ENCODE measurements at regions not wholly inside any gene's neighbourhood (a gene's known extent, or its start where the extent isn't known, plus 50 kb on each side); places are given as distances from the start of the nearest gene placed in this dataset.

DNA sequence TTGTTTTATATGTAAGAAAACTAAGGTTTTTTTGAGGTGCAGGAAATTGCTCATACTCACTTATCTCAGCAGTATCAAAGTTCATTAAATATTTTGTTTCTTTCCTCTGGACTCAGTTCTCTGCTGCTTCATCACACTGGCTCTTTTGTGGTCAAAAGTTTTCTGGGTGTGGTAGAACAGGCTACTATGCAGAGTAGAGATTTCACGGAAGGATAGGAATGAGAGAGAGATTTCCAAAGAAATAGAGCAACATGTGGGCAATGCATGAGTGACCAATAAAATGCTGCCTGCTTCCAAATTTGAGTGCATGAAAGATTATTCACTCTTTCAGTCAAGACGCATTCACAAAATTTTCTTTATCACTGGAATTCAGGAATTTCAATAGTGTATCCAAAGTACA, 577.3 kb upstream of the SEMA6D start:
- WGBS: 90% methylated on average over 2 of the region's 2 CpGs
- Histone ChIP-seq H3K36me3 (ENCODE audit: control insufficient read depth in 2 of 2, insufficient read depth in 2 of 2, low read length in 1 of 2) (no peaks in the 10 kb centered on the region), H3K9me3 (ENCODE audit: control insufficient read depth in 2 of 2, insufficient read depth in 1 of 2, low read length in 1 of 2) (no peaks in the 10 kb centered on the region), H3K27me3 (ENCODE audit: control insufficient read depth in 2 of 2, insufficient read depth in 1 of 2, low read length in 1 of 2) (no peaks in the 10 kb centered on the region), H3K4me1 (ENCODE audit: control insufficient read depth in 2 of 2, insufficient read depth in 2 of 2, low read length in 2 of 2) (no peaks in the 10 kb centered on the region), H3K4me3 (ENCODE audit: low read length in 2 of 2) (no peak overlapping the region), H3K27ac (ENCODE audit: low read depth in 1 of 2, low read length in 1 of 2) (no peak overlapping the region)
- DNase-seq (ENCODE audit: low read depth in 6 of 9, low spot score in 9 of 9): no peak

DNA sequence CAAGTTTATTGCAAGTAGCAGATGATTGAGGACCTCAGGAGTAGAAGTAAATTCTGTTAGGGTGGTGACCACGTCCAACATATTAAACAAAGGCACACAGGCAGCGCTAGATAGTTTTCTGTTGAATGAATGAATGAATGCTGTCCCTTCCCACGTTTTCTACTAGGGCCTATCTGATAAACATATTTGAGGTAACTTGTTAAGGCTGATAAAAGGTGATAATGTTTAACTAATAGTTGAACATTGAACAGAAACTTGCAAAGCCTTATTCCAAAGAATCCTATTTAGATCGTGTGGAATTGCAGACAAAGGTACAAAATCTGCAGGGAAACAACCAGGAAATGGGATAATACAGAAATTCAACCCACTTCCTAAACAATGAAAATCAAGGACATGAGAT, 559.5 kb upstream of the SEMA6D start:
- Histone ChIP-seq H3K27ac (ENCODE audit: low read depth in 1 of 2, low read length in 1 of 2) (no peak overlapping the region), H3K4me1 (ENCODE audit: control insufficient read depth in 2 of 2, insufficient read depth in 2 of 2, low read length in 2 of 2) (no peaks in the 10 kb centered on the region), H3K9me3 (ENCODE audit: control insufficient read depth in 2 of 2, insufficient read depth in 1 of 2, low read length in 1 of 2) (no peaks in the 10 kb centered on the region), H3K27me3 (ENCODE audit: control insufficient read depth in 2 of 2, insufficient read depth in 1 of 2, low read length in 1 of 2) (no peaks in the 10 kb centered on the region), H3K4me3 (ENCODE audit: low read length in 2 of 2) (no peak overlapping the region), H3K36me3 (ENCODE audit: control insufficient read depth in 2 of 2, insufficient read depth in 2 of 2, low read length in 1 of 2) (no peaks in the 10 kb centered on the region)
- WGBS: 75% methylated on average over 4 of the region's 4 CpGs
- no peak for DNase-seq (ENCODE audit: low read depth in 6 of 9, low spot score in 9 of 9)

DNA sequence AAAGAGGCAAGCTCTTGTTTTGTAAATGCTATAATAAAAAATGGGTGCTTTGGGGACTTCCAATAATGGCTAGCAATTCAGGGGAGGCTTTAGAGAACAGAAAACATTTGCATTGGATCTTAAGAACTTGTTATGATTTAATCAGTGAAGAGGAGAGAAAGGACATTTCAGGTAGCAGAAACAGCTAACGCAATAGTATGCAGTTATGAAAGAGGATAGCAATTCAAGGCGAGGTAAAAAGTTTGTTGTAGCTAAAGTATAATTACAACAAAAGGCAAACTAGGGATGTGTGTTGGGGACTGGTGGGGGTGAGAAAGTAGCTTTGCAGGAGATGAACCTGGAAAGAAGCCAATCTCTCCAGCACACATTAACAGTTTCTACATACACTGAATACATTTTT, 558.7 kb upstream of the SEMA6D start:
- DNase-seq (ENCODE audit: low read depth in 6 of 9, low spot score in 9 of 9): no peak
- Histone ChIP-seq H3K27ac (ENCODE audit: low read depth in 1 of 2, low read length in 1 of 2) (no peak overlapping the region), H3K36me3 (ENCODE audit: control insufficient read depth in 2 of 2, insufficient read depth in 2 of 2, low read length in 1 of 2) (no peaks in the 10 kb centered on the region), H3K9me3 (ENCODE audit: control insufficient read depth in 2 of 2, insufficient read depth in 1 of 2, low read length in 1 of 2) (no peaks in the 10 kb centered on the region), H3K27me3 (ENCODE audit: control insufficient read depth in 2 of 2, insufficient read depth in 1 of 2, low read length in 1 of 2) (no peaks in the 10 kb centered on the region), H3K4me1 (ENCODE audit: control insufficient read depth in 2 of 2, insufficient read depth in 2 of 2, low read length in 2 of 2) (no peaks in the 10 kb centered on the region), H3K4me3 (ENCODE audit: low read length in 2 of 2) (no peak overlapping the region)
- WGBS: 90% methylated on average over 2 of the region's 2 CpGs

DNA sequence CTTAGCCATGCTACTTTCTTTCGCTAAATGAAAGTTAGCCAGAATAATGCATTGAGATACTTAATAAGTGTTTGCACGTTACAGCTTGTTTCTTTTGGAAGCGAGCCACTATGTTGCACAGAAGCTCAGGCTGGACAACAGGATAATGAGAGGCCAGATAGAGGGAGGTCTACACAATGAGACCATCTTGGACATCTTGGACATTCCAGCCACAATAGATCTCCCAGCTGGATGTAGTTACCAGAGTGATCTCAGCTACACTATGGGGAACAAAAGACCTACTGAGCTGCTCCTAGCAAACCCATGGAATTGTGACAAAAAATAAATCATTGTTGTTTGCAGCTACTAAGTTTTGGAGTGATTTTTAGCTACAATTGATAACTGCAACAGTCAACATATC, 540.1 kb upstream of the SEMA6D start:
- no peaks in the 10 kb centered on the region for H3K4me1 ChIP-seq (ENCODE audit: control insufficient read depth in 2 of 2, insufficient read depth in 2 of 2, low read length in 2 of 2)
- no peaks in the 10 kb centered on the region for H3K9me3 ChIP-seq (ENCODE audit: control insufficient read depth in 2 of 2, insufficient read depth in 1 of 2, low read length in 1 of 2)
- no peak overlapping the region for H3K4me3 ChIP-seq (ENCODE audit: low read length in 2 of 2)
- WGBS: 94% methylated on average over 3 of the region's 3 CpGs
- H3K36me3 ChIP-seq (ENCODE audit: control insufficient read depth in 2 of 2, insufficient read depth in 2 of 2, low read length in 1 of 2): no peaks in the 10 kb centered on the region
- no peak overlapping the region for H3K27ac ChIP-seq (ENCODE audit: low read depth in 1 of 2, low read length in 1 of 2)
- H3K27me3 ChIP-seq (ENCODE audit: control insufficient read depth in 2 of 2, insufficient read depth in 1 of 2, low read length in 1 of 2): peaks cover 0 to 2% of the 10 kb centered on the region in 2 donors
- no peak for DNase-seq (ENCODE audit: low read depth in 6 of 9, low spot score in 9 of 9)

DNA sequence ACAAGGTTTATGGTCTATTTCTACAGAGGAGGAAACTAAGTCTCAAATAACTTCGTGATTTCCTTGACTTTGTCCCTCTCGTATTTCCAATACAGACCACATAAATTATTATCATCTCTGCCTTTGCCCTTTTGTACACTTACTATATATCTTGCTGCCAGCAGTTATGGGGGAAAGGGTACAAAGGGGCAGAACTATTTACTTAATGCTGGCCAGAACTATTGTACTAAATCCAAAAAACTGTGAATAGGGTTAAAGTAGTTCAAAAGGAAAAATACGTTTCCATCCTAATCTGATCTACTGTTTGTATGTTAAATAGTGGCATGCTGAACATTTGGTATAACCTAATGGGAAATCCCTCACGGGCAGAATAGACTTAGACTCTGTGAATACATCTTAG, 537.3 kb upstream of the SEMA6D start:
- no peaks in the 10 kb centered on the region for H3K4me1 ChIP-seq (ENCODE audit: control insufficient read depth in 2 of 2, insufficient read depth in 2 of 2, low read length in 2 of 2)
- no peaks in the 10 kb centered on the region for H3K36me3 ChIP-seq (ENCODE audit: control insufficient read depth in 2 of 2, insufficient read depth in 2 of 2, low read length in 1 of 2)
- H3K4me3 ChIP-seq (ENCODE audit: low read length in 2 of 2): no peak overlapping the region
- H3K27ac ChIP-seq (ENCODE audit: low read depth in 1 of 2, low read length in 1 of 2): no peak overlapping the region
- H3K9me3 ChIP-seq (ENCODE audit: control insufficient read depth in 2 of 2, insufficient read depth in 1 of 2, low read length in 1 of 2): peaks cover 0 to 3% of the 10 kb centered on the region in 2 donors
- peaks cover 15 to 24% of the 10 kb centered on the region in 2 donors for H3K27me3 ChIP-seq (ENCODE audit: control insufficient read depth in 2 of 2, insufficient read depth in 1 of 2, low read length in 1 of 2)
- no peak for DNase-seq (ENCODE audit: low read depth in 6 of 9, low spot score in 9 of 9)
- WGBS: 92% methylated on average over 4 of the region's 4 CpGs

DNA sequence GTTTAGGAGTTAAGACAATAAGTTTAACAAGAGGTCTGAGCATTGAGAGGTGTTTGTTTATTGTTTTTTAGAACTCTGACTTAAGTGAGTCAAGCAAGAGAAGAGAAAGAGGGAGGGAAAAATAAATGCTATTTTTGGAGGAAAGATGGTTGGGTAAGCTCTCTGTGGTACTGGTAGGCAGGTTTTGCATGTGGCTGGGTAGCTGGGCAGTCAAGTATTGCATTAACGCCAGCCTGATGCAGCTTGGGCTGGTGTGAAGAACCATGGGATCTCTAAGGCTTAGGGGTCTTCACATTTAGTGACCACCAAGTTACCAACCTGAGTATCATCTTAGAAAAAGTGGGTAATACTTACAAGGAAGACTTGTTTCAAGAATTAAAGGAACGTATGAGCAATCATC, 534.5 kb upstream of the SEMA6D start:
- no peak overlapping the region for H3K4me3 ChIP-seq (ENCODE audit: low read length in 2 of 2)
- H3K36me3 ChIP-seq (ENCODE audit: control insufficient read depth in 2 of 2, insufficient read depth in 2 of 2, low read length in 1 of 2): no peaks in the 10 kb centered on the region
- 94% methylated on average over 2 of the region's 2 CpGs for whole genome bisulfite sequencing
- no peaks in the 10 kb centered on the region for H3K4me1 ChIP-seq (ENCODE audit: control insufficient read depth in 2 of 2, insufficient read depth in 2 of 2, low read length in 2 of 2)
- DNase-seq (ENCODE audit: low read depth in 6 of 9, low spot score in 9 of 9): no peak
- peaks cover 0 to 3% of the 10 kb centered on the region in 2 donors for H3K9me3 ChIP-seq (ENCODE audit: control insufficient read depth in 2 of 2, insufficient read depth in 1 of 2, low read length in 1 of 2)
- no peak overlapping the region for H3K27ac ChIP-seq (ENCODE audit: low read depth in 1 of 2, low read length in 1 of 2)
- peaks cover 25 to 34% of the 10 kb centered on the region in 2 donors for H3K27me3 ChIP-seq (ENCODE audit: control insufficient read depth in 2 of 2, insufficient read depth in 1 of 2, low read length in 1 of 2)

DNA sequence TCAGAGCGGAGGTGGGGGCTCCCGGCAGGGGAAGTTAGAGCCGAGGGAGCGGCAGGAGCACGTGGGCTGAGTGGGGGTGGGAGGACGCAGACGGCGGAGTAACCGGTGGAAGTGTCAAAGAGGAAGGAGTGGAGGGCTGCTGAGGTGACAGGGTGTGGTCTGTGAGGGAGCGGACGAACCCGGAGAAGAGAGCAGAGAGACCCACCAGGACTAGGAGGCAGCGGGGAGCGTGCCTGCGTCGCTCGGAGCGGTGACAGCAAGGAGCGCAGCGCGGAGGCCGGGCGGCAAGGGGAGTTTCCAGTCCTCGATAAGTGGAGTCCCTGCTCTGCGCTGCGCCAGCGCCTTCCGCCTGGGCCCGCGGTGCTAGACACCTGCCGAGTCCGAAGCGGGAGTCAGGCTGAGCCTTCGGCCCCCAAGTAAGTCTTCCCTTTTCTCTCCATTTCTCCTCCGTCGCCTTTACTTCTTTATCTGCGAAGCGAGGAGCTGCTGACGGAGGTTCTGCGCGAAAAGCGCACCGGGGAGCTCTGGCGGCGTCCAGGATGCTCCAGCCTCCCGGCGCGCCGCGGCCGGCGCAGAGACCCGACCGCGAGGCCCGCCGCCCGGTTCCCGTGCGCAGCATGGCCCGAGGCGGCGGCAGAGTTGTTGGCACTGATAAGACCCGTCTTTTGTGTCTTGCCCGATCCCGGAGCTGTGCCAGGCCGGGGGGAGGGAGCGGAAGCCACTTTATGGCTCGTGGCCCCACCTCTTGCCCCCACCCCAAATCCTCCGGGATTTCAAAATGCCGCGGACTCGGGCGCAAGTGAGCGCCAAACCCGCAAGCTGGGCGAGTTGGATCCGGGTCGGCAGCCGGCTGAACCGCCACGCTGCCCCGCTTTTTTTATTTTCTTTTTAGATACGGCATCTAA, 533.0 kb upstream of the SEMA6D start:
- WGBS: 2% methylated on average over 84 of the region's 84 CpGs
- Histone ChIP-seq H3K4me1 (ENCODE audit: control insufficient read depth in 2 of 2, insufficient read depth in 2 of 2, low read length in 2 of 2) (no peaks in the 10 kb centered on the region), H3K9me3 (ENCODE audit: control insufficient read depth in 2 of 2, insufficient read depth in 1 of 2, low read length in 1 of 2) (peaks cover 0 to 3% of the 10 kb centered on the region in 2 donors), H3K27ac (ENCODE audit: low read depth in 1 of 2, low read length in 1 of 2) (no peak overlapping the region), H3K27me3 (ENCODE audit: control insufficient read depth in 2 of 2, insufficient read depth in 1 of 2, low read length in 1 of 2) (peaks cover 25 to 34% of the 10 kb centered on the region in 2 donors), H3K4me3 (ENCODE audit: low read length in 2 of 2) (peak overlapping the region in 1 of 2 donors; percentile 20), H3K36me3 (ENCODE audit: control insufficient read depth in 2 of 2, insufficient read depth in 2 of 2, low read length in 1 of 2) (no peaks in the 10 kb centered on the region)
- DNase-seq (ENCODE audit: low read depth in 6 of 9, low spot score in 9 of 9): no peak

DNA sequence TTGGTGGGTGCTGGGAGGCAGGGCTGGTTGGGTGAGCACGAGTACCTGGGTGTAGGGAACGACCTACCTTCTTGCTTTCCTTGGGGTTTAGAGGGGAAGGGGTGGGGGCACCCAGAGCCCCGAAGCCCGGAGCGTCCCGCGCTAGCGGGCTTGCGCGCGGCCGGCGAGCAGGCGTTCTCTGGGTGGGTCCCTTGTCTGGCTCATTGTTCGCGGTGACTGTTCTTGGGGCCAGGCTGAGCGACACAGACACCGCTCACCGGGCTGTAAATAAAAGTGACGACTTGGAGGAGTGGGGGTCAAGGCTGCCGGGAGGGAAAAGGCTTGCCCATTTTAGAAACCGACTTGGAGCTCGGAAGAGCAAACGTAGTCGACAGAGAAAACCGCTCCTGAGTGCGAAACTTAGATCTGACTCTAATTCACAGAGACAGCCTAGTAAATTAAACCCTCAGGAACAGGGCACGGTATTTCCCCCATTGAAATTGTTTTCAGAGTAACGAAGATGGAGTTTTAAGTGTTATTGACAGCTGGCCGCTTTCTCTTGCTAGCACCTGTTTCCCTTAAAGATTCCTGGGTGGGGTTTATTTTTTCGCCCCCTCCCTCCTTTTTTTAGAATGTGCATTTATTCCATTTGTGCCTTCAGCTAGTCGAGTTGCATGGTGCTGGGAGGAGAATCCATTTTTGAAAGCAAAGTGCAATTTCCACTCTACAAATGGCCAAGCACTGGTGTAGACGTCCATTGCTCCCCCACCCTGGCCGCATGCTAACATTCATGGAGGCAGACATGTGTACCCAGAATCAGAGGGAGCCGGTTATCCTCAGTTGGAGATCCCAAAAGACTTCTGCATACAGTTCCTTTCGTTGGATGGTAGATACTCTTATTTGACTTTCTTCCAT, 532.1 kb upstream of the SEMA6D start:
- H3K9me3 ChIP-seq (ENCODE audit: control insufficient read depth in 2 of 2, insufficient read depth in 1 of 2, low read length in 1 of 2): peaks cover 0 to 3% of the 10 kb centered on the region in 2 donors
- H3K4me3 ChIP-seq (ENCODE audit: low read length in 2 of 2): peak overlapping the region in 1 of 2 donors; percentile 20
- 8% methylated on average over 36 of the region's 36 CpGs for WGBS
- no peak for DNase-seq (ENCODE audit: low read depth in 6 of 9, low spot score in 9 of 9)
- H3K27ac ChIP-seq (ENCODE audit: low read depth in 1 of 2, low read length in 1 of 2): no peak overlapping the region
- no peaks in the 10 kb centered on the region for H3K4me1 ChIP-seq (ENCODE audit: control insufficient read depth in 2 of 2, insufficient read depth in 2 of 2, low read length in 2 of 2)
- peaks cover 25 to 34% of the 10 kb centered on the region in 2 donors for H3K27me3 ChIP-seq (ENCODE audit: control insufficient read depth in 2 of 2, insufficient read depth in 1 of 2, low read length in 1 of 2)
- no peaks in the 10 kb centered on the region for H3K36me3 ChIP-seq (ENCODE audit: control insufficient read depth in 2 of 2, insufficient read depth in 2 of 2, low read length in 1 of 2)

DNA sequence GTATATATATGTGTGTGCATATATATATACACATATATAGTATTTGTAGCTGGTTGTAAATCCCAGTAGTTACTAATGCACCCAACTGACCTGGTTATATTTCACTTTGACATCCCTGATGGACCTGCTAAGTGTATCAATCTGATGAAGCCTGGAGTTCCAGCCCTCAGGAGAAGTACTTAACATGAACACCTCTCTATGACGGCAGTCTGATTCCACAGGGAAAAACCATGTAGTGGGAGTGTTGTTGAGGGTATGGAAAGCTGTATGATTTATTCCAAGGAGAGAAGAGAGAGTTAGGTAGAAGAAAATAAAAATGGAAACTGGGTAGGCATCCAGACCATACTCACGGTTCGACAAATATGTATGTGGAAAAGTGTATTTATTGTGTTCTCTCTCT, 531.2 kb upstream of the SEMA6D start:
- Histone ChIP-seq H3K27ac (ENCODE audit: low read depth in 1 of 2, low read length in 1 of 2) (no peak overlapping the region), H3K4me1 (ENCODE audit: control insufficient read depth in 2 of 2, insufficient read depth in 2 of 2, low read length in 2 of 2) (no peaks in the 10 kb centered on the region), H3K27me3 (ENCODE audit: control insufficient read depth in 2 of 2, insufficient read depth in 1 of 2, low read length in 1 of 2) (peaks cover 25 to 34% of the 10 kb centered on the region in 2 donors), H3K4me3 (ENCODE audit: low read length in 2 of 2) (no peak overlapping the region), H3K36me3 (ENCODE audit: control insufficient read depth in 2 of 2, insufficient read depth in 2 of 2, low read length in 1 of 2) (no peaks in the 10 kb centered on the region), H3K9me3 (ENCODE audit: control insufficient read depth in 2 of 2, insufficient read depth in 1 of 2, low read length in 1 of 2) (peaks cover 0 to 3% of the 10 kb centered on the region in 2 donors)
- 89% methylated on average over 3 of the region's 3 CpGs for WGBS
- DNase-seq (ENCODE audit: low read depth in 6 of 9, low spot score in 9 of 9): no peak

Measured in thymus (tissue), 11 donors.